HepG2 (cell line): ENCODE measurements at regions not wholly inside any gene's neighbourhood (a gene's known extent, or its start where the extent isn't known, plus 50 kb on each side); places are given as distances from the start of the nearest gene placed in this dataset.

ENCODE experiments used
- ATF7 ChIP-seq, 2 experiments: fragments of 450-650 bp in 1 of 2; sonication (generic) in 1 of 2; formaldehyde crosslinking in 1 of 2; IDR thresholded peaks; 2 replicates each; pipeline versions ENCODE4 v1.4.0 to v1.6.1; 2016 to 2020; ENCODE audit warnings: antibody characterized with exemption in 1 of 2, mild to moderate bottlenecking in 1 of 2, missing genetic modification reagents in 1 of 2
- BCL6 ChIP-seq: IDR thresholded peaks from 2 replicates; pipeline ENCODE4 v1.6.1; 2016; ENCODE audit warnings: missing genetic modification reagents, missing compliant biosample characterization
- HDAC2 ChIP-seq: sonication (generic); formaldehyde crosslinking; IDR thresholded peaks from 2 replicates; pipeline ENCODE4 v1.4.0; 2020; ENCODE audit warnings: missing genetic modification reagents
- HNF1B ChIP-seq: sonication (generic); formaldehyde crosslinking; IDR thresholded peaks from 2 replicates; pipeline ENCODE4 v1.5.1; 2020; ENCODE audit warnings: mild to moderate bottlenecking, moderate library complexity, missing genetic modification reagents
- KAT8 ChIP-seq: IDR thresholded peaks from 2 replicates; pipeline ENCODE4 v1.6.1; 2016; ENCODE audit warnings: missing genetic modification reagents, missing compliant biosample characterization
- MAX ChIP-seq: IDR thresholded peaks from 2 replicates; pipeline ENCODE4 v1.6.1; 2012; ENCODE audit warnings: inconsistent platforms
- NFATC3 ChIP-seq: sonication (generic); formaldehyde crosslinking; IDR thresholded peaks from 2 replicates; pipeline ENCODE4 v1.5.1; 2020; ENCODE audit warnings: mild to moderate bottlenecking, missing genetic modification reagents
- RERE ChIP-seq: IDR thresholded peaks from 2 replicates; pipeline ENCODE4 v1.6.1; 2016; ENCODE audit warnings: low read depth, missing genetic modification reagents, missing compliant biosample characterization
- ZBTB25 ChIP-seq: IDR thresholded peaks from 2 replicates; pipeline ENCODE4 v1.6.1; 2018; ENCODE audit warnings: missing genetic modification reagents
- ZEB1 ChIP-seq: IDR thresholded peaks from 2 replicates; pipeline ENCODE4 v1.6.1; 2012; ENCODE audit warnings: mild to moderate bottlenecking, low read depth, inconsistent platforms; ENCODE audit not compliant: insufficient replicate concordance
- ZFYVE20 ChIP-seq: sonication (generic); formaldehyde crosslinking; IDR thresholded peaks from 2 replicates; pipeline ENCODE4 v1.8.0; 2023; ENCODE audit warnings: low read depth, mild to moderate bottlenecking, moderate library complexity, missing genetic modification reagents, borderline replicate concordance
- ZNF292 ChIP-seq: sonication (generic); formaldehyde crosslinking; IDR thresholded peaks from 2 replicates; pipeline ENCODE4 v1.8.1; 2022; ENCODE audit warnings: mild to moderate bottlenecking, low read depth, missing genetic modification reagents, borderline replicate concordance
- ZNF383 ChIP-seq: sonication (generic); formaldehyde crosslinking; IDR thresholded peaks from 2 replicates; pipeline ENCODE4 v1.4.0; 2020; ENCODE audit warnings: missing genetic modification reagents, mild to moderate bottlenecking, borderline replicate concordance
- ZNF530 ChIP-seq: sonication (generic); formaldehyde crosslinking; IDR thresholded peaks from 2 replicates; pipeline ENCODE4 v1.5.0; 2020; ENCODE audit warnings: low read depth, mild to moderate bottlenecking, missing genetic modification reagents
- ZNF547 ChIP-seq: sonication (generic); formaldehyde crosslinking; IDR thresholded peaks from 2 replicates; pipeline ENCODE4 v1.5.1; 2020; ENCODE audit warnings: mild to moderate bottlenecking, missing genetic modification reagents
- ZNF549 ChIP-seq: sonication (generic); formaldehyde crosslinking; IDR thresholded peaks from 2 replicates; pipeline ENCODE4 v1.5.0; 2020; ENCODE audit warnings: missing genetic modification reagents
- ZNF569 ChIP-seq: sonication (generic); formaldehyde crosslinking; IDR thresholded peaks from 2 replicates; pipeline ENCODE4 v1.5.0; 2020; ENCODE audit warnings: mild to moderate bottlenecking, missing genetic modification reagents, moderate library complexity, borderline replicate concordance
- ZNF800 ChIP-seq: sonication (generic); formaldehyde crosslinking; IDR thresholded peaks from 2 replicates; pipeline ENCODE4 v1.4.0; 2020; ENCODE audit warnings: missing genetic modification reagents

- TF ChIP-seq ZNF547 (CRISPR knock-in tag) (no peak), HNF1B (CRISPR knock-in tag) (peak; percentile 98), NFATC3 (CRISPR knock-in tag) (no peak; the same call in none of the 2 replicates), ZNF530 (no peak), ZNF383 (CRISPR knock-in tag) (0 out of 2 replicates have a peak, but pooled peaks have one; percentile 64), ZNF569 (CRISPR knock-in tag) (0 out of 2 replicates have a peak, but pooled peaks have one; percentile 51), RERE (CRISPR knock-in tag) (peak; percentile 86), ZNF549 (no peak), ZFYVE20 (CRISPR knock-in tag) (no peak), ZNF292 (CRISPR knock-in tag) (peak; percentile 92), BCL6 (CRISPR knock-in tag) (peak; percentile 76), ZEB1 (no peak), KAT8 (CRISPR knock-in tag) (peak; percentile 65), ZBTB25 (peak; percentile 73; the same call in 1 of the 2 replicates), HDAC2 (CRISPR knock-in tag) (peak; percentile 96), ATF7 (IDR thresholded peaks at IDR 0.05) (no peak), ATF7 (CRISPR knock-in tag; IDR thresholded peaks at IDR 0.05) (peak; percentile 76; the same call in 1 of the 2 replicates), ZNF800 (CRISPR knock-in tag) (peak; percentile 19; the same call in 1 of the 2 replicates), MAX (no peak)
These were observed 213.0 kb upstream of the HAAO start (continued) for GRCh38 chr2:43005245-43005974.
